Kasumi-1 (cell line): ENCODE measurements at regions not wholly inside any gene's neighbourhood (a gene's known extent, or its start where the extent isn't known, plus 50 kb on each side); places are given as distances from the start of the nearest gene placed in this dataset.

Experiments
- DNase-seq, 2 experiments: peaks; one replicate each; lab custom pipeline; 2025; lab: John Stamatoyannopoulos, UW

- DNase-seq: no peak
Measured at GRCh38 chrX:36436361-36436760, 516.8 kb downstream of the CFAP47 start.

GRCh38 chrX:36443007-36443406, 523.5 kb downstream of the CFAP47 start:
- DNase-seq: no peak

GRCh38 chrX:36445566-36445965, 526.0 kb downstream of the CFAP47 start:
- no peak for DNase-seq

- DNase-seq: no peak
Measured at GRCh38 chrX:36462142-36462541, 542.6 kb downstream of the CFAP47 start.

GRCh38 chrX:36480441-36480990, 527.6 kb upstream of the FAM47C start:
- no peak for DNase-seq

GRCh38 chrX:36501169-36501702, 506.9 kb upstream of the FAM47C start:
- DNase-seq: no peak

- DNase-seq: peak in 1 of 2 experiments; percentile 1
Measured at GRCh38 chrX:36504625-36505024, 503.5 kb upstream of the FAM47C start.

- no peak for DNase-seq
Measured at GRCh38 chrX:36508042-36508441, 500.1 kb upstream of the FAM47C start.

GRCh38 chrX:36510736-36511135, 497.4 kb upstream of the FAM47C start:
- no peak for DNase-seq

GRCh38 chrX:36528661-36529060, 479.5 kb upstream of the FAM47C start:
- DNase-seq: no peak

- DNase-seq: no peak
Measured at GRCh38 chrX:36534900-36535299, 473.3 kb upstream of the FAM47C start.

GRCh38 chrX:36543499-36543898, 464.7 kb upstream of the FAM47C start:
- no peak for DNase-seq

- no peak for DNase-seq
Measured at GRCh38 chrX:36562986-36563385, 445.2 kb upstream of the FAM47C start.

GRCh38 chrX:36568946-36569345, 439.2 kb upstream of the FAM47C start:
- peak in 1 of 2 experiments; percentile 13 for DNase-seq

GRCh38 chrX:36573720-36574119, 434.4 kb upstream of the FAM47C start:
- DNase-seq: no peak

- no peak for DNase-seq
Measured at GRCh38 chrX:36575670-36576069, 432.5 kb upstream of the FAM47C start.

GRCh38 chrX:36577006-36577405, 431.2 kb upstream of the FAM47C start:
- DNase-seq: no peak

GRCh38 chrX:36581030-36581429, 427.1 kb upstream of the FAM47C start:
- DNase-seq: no peak

- DNase-seq: no peak
Measured at GRCh38 chrX:36583674-36584073, 424.5 kb upstream of the FAM47C start.

GRCh38 chrX:36609616-36610585, 398.3 kb upstream of the FAM47C start:
- DNase-seq: peak in 1 of 2 experiments; percentile 2

GRCh38 chrX:36626898-36627297, 381.3 kb upstream of the FAM47C start:
- no peak for DNase-seq

- DNase-seq: no peak
Measured at GRCh38 chrX:36640232-36640631, 367.9 kb upstream of the FAM47C start.

- no peak for DNase-seq
Measured at GRCh38 chrX:36642052-36642451, 366.1 kb upstream of the FAM47C start.
